ENCODE measurements at regions not wholly inside any gene's neighbourhood (a gene's known extent, or its start where the extent isn't known, plus 50 kb on each side); places are given as distances from the start of the nearest gene placed in this dataset.

DNA sequence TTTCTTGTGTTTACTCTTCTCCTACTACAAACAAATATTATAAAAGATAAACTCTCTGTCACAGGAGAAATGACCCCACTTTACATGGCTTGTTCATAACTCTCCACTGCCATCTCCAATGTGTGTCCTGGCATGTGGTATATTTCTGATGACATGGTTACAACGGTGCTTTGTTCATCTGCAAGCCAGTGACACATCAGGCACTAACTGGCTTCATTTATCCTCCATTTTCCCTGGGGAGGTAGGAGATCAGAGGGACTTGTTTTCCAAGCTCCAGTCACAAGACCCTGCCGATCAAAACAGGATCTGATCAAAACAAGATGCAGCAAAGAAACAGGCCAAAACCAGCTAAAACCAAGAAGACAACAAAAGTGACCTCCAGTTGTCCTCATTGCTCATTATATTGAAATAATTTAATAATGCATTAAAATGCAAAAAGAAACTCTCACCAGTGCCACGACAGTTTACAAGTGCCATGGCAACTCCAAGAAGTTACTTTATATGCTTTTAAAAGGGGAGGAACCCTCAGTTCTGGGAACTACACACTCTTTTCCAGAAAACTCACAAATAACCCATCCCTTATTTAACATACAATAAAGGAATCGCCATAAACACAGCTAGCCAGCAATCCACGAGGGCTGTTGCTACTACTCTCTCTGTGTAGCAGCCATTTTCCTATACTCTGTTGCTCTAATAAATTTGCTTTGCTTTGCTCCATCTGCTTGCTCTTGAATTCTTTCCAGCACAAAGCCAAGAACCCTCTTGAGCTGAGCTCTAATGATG, 224.2 kb downstream of the XPNPEP1 start:
- TF ChIP-seq CTCF (IDR thresholded peaks at IDR 0.05; ENCODE audit: low read length): no peak
- TF ChIP-seq EZH2 (IDR thresholded peaks at IDR 0.05; ENCODE audit: borderline replicate concordance, low read length): no peak

Measured in OCI-LY1 (cell line).